Islet precursor cell (in vitro differentiated cells): ENCODE measurements at regions not wholly inside any gene's neighbourhood (a gene's known extent, or its start where the extent isn't known, plus 50 kb on each side); places are given as distances from the start of the nearest gene placed in this dataset.

Experiments used
- DNase-seq: peaks from one replicate; pipeline ENCODE4 v3.0.0-alpha.2; 2018

DNA sequence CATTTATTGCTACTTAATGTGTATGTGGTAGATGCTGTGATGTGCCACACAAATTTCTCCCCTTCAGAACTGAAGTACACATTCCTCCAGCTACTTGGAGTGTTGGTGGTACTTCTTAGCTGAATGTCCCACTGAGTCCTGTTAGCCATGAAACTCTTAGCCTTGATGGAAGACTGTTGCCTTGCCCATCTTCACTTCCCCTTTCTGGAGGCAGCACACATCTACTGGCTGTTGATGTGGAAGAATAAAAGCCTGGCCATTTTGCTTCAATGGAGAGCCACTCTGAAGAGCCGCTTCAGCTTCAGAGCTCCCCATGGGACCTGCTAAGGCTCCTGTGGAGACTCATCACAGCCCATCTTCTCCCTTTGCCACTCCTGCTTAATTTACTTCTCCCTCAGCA, 157.7 kb upstream of the PITX2 start:
- DNase-seq = no peak

DNA sequence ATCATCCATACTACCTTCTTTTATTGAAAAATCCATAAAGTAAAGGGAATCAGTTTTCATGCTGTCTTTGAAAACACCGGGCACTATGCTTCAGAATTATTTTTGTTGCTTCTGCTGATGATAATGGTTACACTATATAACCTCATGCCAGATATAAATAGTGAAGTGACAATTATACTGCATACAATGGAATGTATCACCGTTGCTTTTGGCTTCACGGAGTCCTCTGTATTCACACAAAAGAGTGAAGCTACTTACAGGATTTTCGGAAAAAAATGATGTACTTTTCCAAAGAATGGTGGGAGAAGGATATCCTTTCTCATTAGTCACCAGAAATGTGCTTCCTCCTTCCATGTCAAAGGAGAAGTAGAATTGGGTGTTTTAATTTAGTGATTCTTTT, 159.1 kb upstream of the PITX2 start:
- no peak for DNase-seq

DNA sequence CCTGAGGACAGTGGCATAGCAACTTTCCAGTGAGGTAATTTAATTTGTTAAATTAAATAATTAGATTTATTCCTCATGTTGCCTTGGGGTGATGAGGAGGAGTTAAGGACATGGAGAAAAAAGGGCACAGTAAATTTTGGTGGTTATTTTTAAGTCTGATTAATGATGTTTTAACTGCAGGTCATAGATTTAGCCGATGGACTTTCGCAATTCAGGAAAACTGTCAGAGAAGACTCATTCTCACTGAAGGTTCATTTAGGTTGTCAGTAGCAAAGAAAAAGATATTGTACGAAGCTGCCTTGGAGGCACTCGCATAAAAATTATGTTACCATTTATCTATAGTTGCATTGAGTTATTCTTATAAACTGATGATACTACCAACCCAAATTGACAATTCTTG, 164.2 kb upstream of the PITX2 start:
- no peak for DNase-seq

DNA sequence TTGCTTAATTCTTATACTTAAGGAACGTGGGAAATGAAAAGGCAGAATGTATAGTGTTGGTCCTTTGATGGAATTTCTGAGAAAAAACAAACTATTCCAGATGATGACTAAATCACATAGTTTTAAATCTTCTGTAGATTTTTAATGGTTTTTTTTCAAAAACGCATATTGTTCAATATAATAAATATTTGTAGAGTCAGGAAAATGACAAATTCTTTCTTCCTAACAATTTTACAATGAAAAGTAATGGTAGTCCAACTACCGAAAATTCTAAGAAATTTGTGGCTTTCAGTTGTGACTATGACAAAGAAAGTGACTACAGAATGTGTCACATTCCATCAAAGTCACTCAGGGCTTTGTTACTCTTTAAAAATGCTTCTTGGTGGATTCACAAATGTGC, 164.8 kb upstream of the PITX2 start:
- no peak for DNase-seq

DNA sequence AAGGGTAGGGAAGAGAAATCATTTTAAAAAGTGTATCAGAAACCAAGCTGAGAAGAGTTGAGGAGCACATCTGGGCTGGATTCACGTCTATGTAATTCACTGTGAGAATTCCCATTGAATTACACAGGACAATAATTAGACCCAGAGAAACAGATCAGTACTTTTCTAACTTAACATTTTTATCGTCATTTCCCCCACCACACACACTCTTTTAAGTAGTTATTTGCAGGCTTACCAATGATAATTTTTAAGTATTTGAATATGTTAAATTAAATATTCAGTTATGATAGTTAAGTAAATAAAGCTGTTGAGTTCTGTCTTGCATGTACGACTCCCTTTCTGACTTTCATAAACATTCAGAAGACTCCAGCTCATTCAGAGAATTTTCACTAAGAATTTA, 165.4 kb upstream of the PITX2 start:
- no peak for DNase-seq

DNA sequence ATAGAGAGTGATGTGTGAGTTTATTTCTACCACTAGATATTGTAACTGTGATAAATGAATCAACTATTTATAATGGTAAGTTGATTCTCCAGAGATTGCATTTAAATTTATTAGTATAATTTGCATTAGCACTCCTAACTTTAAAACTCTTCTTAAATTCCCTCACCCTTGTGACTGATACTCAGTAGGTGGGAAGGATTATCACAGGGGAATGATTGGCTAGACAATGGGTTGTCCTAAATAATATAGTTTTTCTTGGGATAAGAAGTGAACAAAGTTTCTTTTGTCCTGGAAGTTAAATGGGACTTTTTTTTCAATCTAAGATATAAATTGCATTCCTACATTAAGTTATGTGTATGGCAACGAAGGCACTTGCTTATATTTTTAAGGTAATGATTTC, 169.2 kb upstream of the PITX2 start:
- DNase-seq = no peak

DNA sequence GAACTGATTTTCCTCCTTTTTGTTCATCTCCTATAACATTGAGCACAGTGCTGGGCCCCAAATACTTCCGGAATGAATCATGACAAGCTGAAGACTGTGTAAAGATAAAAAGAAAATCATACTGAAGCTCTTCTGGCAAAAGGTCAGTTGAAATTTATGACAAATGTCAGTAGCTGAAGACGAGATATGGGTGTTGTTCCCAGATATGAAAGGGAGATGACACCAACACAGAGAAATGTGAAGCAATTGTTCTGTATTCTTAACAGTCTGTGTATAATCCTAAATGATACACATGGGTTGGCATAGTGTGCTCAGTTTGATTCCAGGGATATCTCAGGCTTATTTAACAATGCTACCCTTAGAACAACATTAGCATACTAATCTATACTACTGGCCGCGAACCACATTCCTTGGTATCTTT, 170.5 kb upstream of the PITX2 start:
- DNase-seq = no peak

DNA sequence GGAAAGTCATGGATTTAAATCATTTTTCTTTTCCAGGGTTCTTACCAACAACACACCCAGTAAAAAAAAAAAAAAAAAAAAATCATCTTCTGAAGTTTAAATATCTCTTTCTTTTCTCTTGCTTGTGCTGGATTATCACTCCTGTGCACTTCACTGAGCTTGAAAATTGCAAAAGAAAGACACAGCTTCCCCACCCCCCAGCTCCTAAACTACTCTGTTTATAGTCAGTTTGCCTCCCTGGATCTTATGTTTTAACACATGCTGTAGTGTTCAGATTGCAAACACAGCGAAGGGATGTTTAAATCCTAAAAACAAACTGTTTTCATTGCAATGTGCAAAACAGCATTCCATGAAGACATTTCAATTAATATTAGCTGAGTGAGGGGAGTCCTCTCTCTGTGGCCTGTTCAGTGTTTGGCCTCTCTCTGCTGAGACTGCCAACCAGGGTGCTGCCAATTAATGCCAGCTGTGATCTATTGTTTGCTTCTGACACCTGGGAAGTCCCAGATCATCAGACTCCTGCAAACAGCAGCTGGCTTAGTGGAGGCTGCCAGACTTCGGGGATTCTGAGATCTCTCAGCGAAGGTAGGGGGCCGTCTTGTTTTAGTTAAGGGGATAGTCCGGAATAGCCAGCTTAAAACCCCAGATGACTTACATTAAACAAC, 171.1 kb upstream of the PITX2 start:
- no peak for DNase-seq

DNA sequence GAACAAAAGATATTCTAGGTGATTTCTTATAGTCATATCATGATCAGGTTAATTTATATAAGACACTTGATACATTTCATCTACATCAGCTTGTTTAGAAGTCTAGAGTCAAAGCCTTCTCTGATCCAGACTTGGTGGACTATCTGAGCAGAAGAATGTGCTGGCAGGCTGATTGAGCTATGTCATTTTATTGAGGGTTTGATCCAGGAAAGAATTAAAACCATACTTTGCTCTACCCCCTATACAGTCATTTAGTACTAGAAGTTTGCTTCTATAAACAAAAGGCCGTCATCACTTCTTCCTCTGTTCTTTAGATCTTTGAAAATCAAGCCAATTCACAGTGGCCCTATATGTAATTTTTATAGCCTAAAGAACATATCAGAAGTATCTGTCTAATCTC, 173.1 kb upstream of the PITX2 start:
- no peak for DNase-seq

DNA sequence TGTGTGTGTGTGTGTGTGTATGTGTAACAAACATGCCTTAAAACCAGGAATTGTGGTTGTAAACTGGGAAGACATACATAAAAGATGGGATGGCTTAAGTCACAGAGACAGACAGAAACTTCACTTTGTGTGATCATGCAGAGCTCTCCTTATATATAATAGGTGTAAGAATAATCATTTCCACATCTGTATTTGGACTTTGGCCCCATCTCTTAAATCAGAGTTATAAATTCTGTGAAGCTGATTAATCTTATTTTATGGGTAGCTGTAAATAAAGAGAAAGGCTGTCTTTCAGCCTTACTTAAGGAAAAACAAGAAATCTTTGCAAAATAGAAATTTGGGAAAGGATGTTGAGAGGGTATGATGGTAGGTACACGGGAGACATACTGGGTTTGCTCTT, 174.6 kb upstream of the PITX2 start:
- no peak for DNase-seq

DNA sequence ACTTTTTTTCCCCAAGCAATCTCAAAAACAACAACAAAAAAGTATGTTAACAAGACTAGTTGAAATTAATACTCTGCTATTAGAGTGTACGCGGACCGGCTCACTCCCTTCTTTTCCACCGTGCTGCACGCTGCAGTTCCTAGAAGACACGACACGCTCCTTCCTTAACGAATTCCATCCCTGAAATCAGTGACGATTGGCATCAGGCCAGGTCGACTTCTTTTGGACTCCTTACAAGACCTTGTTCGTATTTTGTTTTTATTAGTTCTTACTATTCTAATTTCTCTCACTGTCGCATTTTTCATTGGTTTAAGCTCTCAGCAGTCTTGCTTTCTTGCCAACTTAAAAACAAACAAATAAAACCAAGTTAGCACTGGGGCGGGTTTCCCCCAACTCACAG, 175.8 kb upstream of the PITX2 start:
- DNase-seq = no peak

DNA sequence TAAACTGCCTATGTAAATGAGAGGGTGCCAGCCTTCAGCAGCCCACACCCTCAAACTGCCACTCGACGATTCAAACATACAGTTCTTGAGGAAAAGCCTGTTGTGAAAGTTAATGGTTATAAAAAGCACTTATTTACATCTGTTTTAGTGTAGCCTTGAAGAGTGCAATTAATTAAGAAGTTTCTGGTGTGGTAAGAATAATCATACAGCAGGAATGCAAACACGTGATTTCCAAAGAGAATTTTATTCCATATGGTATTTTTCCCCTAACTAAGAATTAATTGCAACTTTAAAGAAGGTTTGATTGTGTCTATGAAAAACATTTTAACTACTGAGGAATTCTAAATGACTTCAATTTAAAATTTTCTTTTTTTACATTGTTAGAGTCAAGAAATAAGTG, 176.3 kb upstream of the PITX2 start:
- DNase-seq = no peak

DNA sequence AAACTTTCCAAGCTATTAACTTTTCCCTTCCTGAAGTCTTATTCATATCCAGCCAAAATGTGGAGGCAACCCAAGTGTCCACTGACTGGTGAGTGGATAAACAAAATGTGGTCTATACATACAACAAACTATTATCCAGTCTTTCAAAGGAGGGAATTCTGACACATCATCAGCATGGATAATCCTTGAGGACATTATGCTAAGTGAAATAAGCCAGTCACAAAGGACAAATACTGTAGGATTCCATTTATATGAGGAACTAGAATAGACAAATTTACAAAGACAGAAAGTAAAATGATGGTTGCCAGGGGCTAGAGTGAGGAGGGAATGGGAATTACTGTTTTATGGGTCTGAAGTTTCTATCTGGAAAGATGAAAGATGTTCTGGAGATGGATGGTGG, 178.7 kb upstream of the PITX2 start:
- no peak for DNase-seq

DNA sequence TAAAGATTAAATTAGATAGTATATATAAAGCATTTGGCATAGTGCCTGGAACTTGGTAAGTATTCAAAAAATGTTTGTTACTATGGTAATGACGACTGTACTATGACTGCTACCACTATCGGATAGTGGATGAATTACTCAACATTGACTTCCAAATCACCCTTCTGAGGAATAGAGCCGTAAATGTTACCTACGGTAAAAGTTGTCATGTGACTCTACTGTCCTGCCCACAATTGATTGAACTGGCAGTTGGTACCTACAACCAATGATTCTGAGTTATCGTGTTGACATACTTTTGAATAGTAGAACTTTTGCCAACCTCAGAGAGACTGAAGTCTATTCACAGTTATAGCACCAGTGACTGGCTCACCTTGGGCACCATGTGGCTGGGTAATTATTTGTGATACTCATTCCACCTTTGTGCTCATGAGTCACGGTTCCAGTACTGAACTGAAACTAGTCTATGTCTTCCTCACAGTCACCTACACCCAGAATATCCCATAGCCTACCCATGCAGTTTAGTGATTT, 185.5 kb upstream of the PITX2 start:
- DNase-seq = no peak

DNA sequence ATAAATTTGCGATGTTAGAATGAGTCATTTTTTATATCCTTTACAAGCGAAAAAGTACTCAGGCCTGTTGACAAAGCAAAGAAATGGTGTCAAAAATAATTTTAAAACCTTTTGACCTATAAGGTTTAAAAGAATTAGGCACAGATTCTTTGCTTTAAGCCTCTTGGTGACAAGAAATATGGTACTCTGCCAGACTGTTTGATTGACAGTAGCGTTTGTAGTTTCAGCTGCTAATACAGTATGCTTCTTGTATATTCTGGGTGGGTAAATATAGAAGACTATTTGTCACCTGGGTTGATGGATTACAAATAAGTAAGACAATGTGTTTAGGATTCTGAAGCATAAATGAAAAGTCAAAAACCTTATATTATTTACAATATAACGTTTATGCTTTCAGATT, 193.1 kb upstream of the PITX2 start:
- no peak for DNase-seq

DNA sequence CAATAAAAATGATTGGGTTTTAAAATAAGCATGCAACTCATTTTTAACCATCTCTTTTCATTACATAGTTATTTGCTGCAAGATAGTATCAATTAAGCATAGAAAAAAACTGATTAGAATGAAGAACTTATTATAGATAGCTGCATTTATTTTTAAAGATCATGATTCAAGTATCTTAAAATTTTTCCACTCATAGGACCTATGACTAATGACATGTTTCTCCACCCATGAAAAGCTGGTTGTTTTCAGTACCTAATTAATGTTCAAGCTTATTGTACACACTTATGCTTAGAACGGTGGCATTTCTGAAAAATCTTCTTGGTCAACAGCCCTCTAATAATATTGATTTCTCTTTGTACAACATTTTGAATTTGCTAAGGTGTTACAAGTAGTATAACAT, 193.5 kb upstream of the PITX2 start:
- no peak for DNase-seq

DNA sequence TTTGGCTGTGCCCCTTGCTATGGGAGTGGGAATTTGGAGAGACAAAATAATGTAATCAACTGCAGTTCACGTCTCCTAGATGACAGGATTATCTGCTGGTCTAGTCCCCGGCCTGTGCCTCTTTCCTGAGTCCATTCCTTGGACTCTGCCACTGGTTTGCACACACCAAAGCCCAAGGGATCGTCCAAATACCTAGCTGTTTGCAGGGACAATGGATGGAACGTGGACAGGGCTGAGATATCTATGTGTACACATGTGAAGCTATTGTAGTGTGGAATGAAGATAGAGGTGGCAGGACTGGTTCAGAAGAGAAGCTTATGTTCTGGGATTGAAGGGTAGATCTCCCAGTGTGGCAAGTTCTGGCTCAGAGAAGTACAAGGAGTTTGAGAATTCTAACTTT, 198.3 kb upstream of the PITX2 start:
- DNase-seq = no peak

DNA sequence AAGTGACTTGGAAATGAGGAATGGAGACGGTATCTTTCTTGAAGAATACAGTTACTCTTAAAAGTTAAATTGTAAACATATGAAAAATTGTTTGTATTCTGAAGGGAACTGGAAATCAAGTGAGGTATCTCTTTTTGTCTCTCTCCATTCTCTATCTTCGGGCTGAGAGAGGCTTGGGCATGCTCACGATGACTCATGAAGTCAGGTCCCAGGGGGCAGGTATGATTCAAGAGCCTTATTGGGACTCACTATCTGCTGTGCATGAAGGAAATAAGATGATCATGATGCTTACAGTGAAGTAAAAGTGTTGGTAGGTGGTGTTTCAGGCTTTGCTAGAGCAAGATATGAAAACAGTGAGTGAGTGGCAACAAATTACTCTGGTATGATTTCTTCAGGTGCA, 200.4 kb upstream of the PITX2 start:
- no peak for DNase-seq

DNA sequence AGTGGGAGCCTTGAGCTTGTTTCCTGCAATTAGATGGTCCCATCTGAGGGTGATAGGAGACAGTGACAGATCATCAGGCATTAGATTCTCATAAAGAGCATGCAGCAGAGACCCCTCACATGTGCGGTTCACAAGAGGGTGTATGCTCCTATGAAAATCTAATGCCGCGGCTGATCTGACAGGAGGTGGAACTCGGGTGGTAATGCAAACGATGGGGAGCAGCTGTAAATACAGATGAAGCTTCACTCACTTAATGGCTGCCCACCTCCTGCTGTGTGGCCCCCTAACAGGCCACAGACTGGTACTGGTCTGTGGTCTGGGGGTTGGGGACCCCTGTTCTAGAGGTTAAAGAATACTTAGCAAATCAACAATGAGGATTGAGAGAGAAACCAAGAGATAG, 201.5 kb upstream of the PITX2 start:
- no peak for DNase-seq

DNA sequence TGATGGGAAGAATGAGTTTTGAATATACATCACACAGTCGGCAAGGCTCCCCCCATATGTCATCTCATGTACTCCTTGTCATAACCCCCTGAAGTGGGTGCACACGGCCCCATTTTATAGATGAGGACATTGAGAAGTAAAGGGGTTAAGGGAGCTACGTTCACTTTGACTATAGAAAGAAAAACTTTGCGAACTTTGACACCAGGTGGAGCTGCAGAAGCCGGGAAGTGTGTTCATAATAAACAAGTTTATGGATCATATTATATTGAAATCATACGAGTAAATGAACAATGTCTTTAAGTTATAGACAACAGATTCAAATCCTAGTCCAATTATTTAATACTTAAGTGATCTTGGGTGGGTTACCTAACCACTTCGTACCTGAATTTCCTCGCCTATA, 203.8 kb upstream of the PITX2 start:
- no peak for DNase-seq

DNA sequence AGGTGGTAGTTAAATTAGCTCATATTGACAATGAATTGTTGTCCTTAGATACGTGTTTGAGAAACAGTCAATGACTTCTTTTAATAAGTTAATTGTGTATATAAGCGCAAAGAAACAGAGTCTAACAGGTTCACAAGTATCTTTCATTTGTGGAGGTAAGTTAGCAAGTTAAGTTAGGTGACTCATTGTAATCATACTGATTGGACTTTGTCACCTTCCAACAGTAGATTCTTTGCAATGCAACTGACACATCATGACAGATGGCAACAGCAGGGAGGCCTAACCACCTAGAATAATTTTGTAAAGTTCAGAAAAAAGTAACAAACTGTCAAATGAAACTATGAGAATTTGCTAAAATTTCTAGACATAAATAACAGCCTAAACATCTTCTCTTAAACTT, 207.6 kb upstream of the PITX2 start:
- no peak for DNase-seq

DNA sequence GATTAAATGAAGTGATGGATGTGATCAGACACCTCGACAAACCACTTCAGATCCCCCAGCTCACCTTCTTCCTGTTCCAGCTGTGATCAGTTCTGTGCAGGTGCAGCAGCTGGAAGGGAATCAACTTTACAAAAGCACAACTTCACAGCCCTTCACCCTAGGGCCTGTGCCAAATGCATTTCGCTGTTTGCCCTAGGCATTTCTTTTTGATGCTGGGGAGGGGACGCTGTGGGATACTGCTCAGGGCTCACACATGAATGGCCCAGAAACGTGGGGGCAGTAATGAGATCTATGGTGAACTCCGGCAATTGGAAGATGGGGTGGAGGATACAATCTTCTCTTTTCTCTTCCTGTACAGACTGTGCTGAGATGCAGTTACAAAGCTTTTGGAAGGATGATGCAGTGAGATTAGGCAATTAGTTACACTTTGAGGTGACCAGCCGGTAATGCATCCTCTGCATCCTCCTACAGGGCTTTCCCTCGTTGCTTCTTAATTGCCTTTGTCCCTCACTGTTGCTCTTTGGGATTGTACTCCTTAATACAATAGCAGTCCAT, 215.1 kb upstream of the PITX2 start:
- DNase-seq = no peak

DNA sequence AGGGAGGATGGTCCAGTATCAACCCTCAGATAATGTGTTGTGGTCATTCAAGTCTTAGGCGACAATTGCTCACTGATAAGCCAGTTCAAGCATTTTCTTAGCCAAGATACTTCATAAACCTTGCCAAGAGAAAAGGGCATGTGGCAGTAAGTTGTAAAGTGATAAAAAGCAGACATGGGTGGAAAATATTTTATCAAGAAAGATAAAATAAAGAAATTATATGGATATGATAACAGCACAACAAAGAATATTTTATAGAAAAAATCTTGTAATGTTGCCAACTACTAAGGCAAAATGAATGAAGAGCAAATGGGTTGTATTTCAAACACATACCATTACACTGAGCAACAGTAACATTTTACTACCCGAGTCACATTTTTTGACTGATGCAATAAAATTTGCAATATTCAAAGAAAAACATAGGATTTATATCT, 217.4 kb upstream of the PITX2 start:
- DNase-seq = no peak

DNA sequence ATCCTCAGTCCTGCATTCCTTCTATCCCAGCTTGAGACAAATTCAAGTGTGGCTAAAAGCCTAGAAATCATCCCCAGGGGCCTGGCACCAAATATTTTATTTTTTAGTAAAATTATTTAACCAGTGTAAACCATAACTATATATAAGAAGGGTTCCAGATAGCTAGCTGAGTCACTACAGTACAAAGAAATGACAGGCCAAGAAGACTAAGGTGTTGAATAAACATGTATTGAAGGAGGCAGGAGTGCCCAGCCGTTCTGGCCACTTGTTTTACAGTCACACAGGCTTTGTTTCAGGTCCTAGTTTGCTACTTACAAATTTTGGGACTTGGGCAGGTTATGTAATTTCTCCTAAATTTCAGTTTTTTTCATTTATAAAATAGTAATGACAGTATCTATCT, 225.9 kb upstream of the PITX2 start:
- DNase-seq = no peak

DNA sequence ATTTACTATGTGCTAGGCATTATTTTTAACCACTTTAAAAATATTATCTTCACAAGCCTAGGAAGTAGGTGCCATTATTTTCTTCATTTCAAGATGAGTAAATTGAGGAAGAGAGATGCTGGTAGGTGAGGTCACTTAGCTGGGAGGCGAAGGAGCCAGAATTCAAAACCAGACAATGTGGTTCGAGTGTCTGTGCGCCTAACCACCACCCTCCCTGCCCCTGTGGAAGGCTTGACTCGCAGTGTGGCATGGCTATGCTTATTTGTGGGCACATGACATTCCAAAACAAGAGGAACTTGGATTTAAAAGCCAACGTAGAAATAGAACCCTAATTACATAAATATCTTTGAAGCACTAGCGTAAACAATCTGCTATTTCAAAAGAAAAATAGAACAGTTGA, 226.6 kb upstream of the PITX2 start:
- no peak for DNase-seq
